Endothelial cell of umbilical vein (primary cell): ENCODE measurements at regions not wholly inside any gene's neighbourhood (a gene's known extent, or its start where the extent isn't known, plus 50 kb on each side); places are given as distances from the start of the nearest gene placed in this dataset.

Experiments
- BruUV-seq: library from RNA; stranded (reverse); fragments of 400-500 nt; replicated peaks from 2 replicates; lab custom pipeline; 2021; lab: Mats Ljungman, UMichigan
- CTCF ChIA-PET: fragments of 300-600, 350-600 bp; sonication (Branson Sonifier 250); formaldehyde crosslinking; loops from one replicate; lab custom pipeline; 2021; ENCODE audit warnings: antibody characterized with exemption, inconsistent platforms; lab: Charles Lee
- POLR2A ChIA-PET: fragments of 300-600, 350-600 bp; sonication (Branson Sonifier 250); formaldehyde crosslinking; loops from one replicate; lab custom pipeline; 2021; ENCODE audit warnings: antibody characterized with exemption, inconsistent platforms; lab: Charles Lee
- DNase-seq: peaks from one replicate; pipeline ENCODE4 v3.0.0-alpha.2; 2011; ENCODE audit warnings: low read depth, low spot score
- FAIRE-seq: peaks from 2 replicates; lab custom pipeline; 2011; peaks lifted over from hg19 to GRCh38; lab: Jason Lieb, UNC
- H2AFZ ChIP-seq: 2 replicates; pipeline ENCODE4 v1.6.0; 2012; ENCODE audit warnings: low read depth, low read length, control low read depth, inconsistent platforms
- H3K27ac ChIP-seq: 2 replicates; pipeline ENCODE4 v1.5.1; 2011; ENCODE audit warnings: low read depth, mild to moderate bottlenecking, control low read depth, low read length, moderate library complexity; ENCODE audit not compliant: insufficient read depth
- H3K27me3 ChIP-seq, 2 experiments: 2 replicates each; pipeline versions ENCODE4 v1.6.0 to v1.6.1; 2011; ENCODE audit warnings: low read length in 2 of 2, mixed read lengths in 1 of 2; ENCODE audit not compliant: control insufficient read depth in 2 of 2, insufficient read depth in 2 of 2
- H3K36me3 ChIP-seq, 2 experiments: 2 replicates in 1 of 2; 3 replicates in 1 of 2; pipeline ENCODE4 v1.5.1; 2011; ENCODE audit warnings: low read length in 2 of 2, mild to moderate bottlenecking in 1 of 2, moderate library complexity in 1 of 2; ENCODE audit not compliant: control insufficient read depth in 2 of 2, insufficient read depth in 2 of 2; ENCODE audit errors: extremely low read depth in 1 of 2
- H3K4me1 ChIP-seq: 3 replicates; pipeline ENCODE4 v1.5.1; 2011; ENCODE audit warnings: mild to moderate bottlenecking, low read length; ENCODE audit not compliant: control insufficient read depth, insufficient read depth; ENCODE audit errors: extremely low read depth
- H3K4me2 ChIP-seq: 2 replicates; pipeline ENCODE4 v1.6.1; 2011; ENCODE audit warnings: low read length, control low read depth, mixed read lengths; ENCODE audit not compliant: insufficient read depth
- H3K4me3 ChIP-seq, 3 experiments: fragments of 200-600 bp in 1 of 3; sonication (generic), shearing (Covaris generic) in 1 of 3; replicated peaks in 1 of 3; 2 replicates each; pipeline ENCODE4 v1.5.1; 2011 to 2016; ENCODE audit warnings: control low read depth in 3 of 3, low read length in 3 of 3, mild to moderate bottlenecking in 2 of 3, inconsistent platforms in 1 of 3, low read depth in 1 of 3, moderate library complexity in 1 of 3; ENCODE audit not compliant: insufficient read depth in 1 of 3
- H3K79me2 ChIP-seq: 2 replicates; pipeline ENCODE4 v1.6.0; 2012; ENCODE audit warnings: low read length, inconsistent platforms; ENCODE audit not compliant: control insufficient read depth, insufficient read depth
- H3K9ac ChIP-seq: replicated peaks from 2 replicates; pipeline ENCODE3; 2011; ENCODE audit warnings: low read length, control low read depth; ENCODE audit not compliant: insufficient read depth; ENCODE audit errors: extremely low read depth
- H3K9me1 ChIP-seq: replicated peaks from 3 replicates; pipeline ENCODE4 v1.6.0; 2011; ENCODE audit warnings: mild to moderate bottlenecking, low read length; ENCODE audit not compliant: control insufficient read depth, insufficient read depth; ENCODE audit errors: extremely low read depth
- H3K9me3 ChIP-seq: replicated peaks from 2 replicates; pipeline ENCODE4 v1.5.1; 2012; ENCODE audit warnings: low read length, inconsistent platforms; ENCODE audit not compliant: control insufficient read depth, insufficient read depth
- H4K20me1 ChIP-seq: replicated peaks from 2 replicates; pipeline ENCODE3; 2011; ENCODE audit warnings: mild to moderate bottlenecking, low read length; ENCODE audit not compliant: control insufficient read depth, insufficient read depth; ENCODE audit errors: extremely low read depth
- CTCF ChIP-seq, 2 donors: IDR thresholded peaks; 1 replicate in 1 of 2; 2 replicates in 1 of 2; pipeline ENCODE4 v1.5.1; 2011; ENCODE audit warnings: low read length in 2 of 2, mild to moderate bottlenecking in 2 of 2, moderate library complexity in 2 of 2, control low read depth in 1 of 2, inconsistent platforms in 1 of 2, low read depth in 1 of 2; ENCODE audit not compliant: insufficient read depth in 1 of 2; ENCODE audit errors: extremely low read depth in 1 of 2
- EZH2 ChIP-seq: IDR thresholded peaks from 2 replicates; pipeline ENCODE4 v1.6.1; 2012; ENCODE audit warnings: borderline replicate concordance, low read depth, mild to moderate bottlenecking, moderate library complexity, low read length, inconsistent platforms; ENCODE audit not compliant: severe bottlenecking
- FOS ChIP-seq: IDR thresholded peaks from 2 replicates; pipeline ENCODE4 v1.6.1; 2011; ENCODE audit warnings: mild to moderate bottlenecking, low read length, moderate library complexity, borderline replicate concordance; ENCODE audit not compliant: insufficient read depth
- MAX ChIP-seq: IDR thresholded peaks from 2 replicates; pipeline ENCODE4 v1.6.1; 2011; ENCODE audit not compliant: insufficient read depth, insufficient read length
- MYC ChIP-seq: IDR thresholded peaks from one replicate; pipeline ENCODE4 v1.6.1; 2011; ENCODE audit warnings: mild to moderate bottlenecking, low read depth, low read length
- POLR2A ChIP-seq: IDR thresholded peaks from 2 replicates; pipeline ENCODE4 v1.6.1; 2012; ENCODE audit warnings: low read depth, mild to moderate bottlenecking, control low read depth, low read length
- POLR2AphosphoS5 ChIP-seq: IDR thresholded peaks from 2 replicates; pipeline ENCODE4 v1.6.1; 2012; ENCODE audit warnings: low read depth, mild to moderate bottlenecking, control low read depth, low read length, moderate library complexity; ENCODE audit not compliant: insufficient read depth
- dilution Hi-C: fragments of 300-500 bp; cut with MboI; formaldehyde crosslinking; loops from one replicate; pipeline ENCODE4 v1.15.0; 2019; ENCODE audit warnings: low sequenced_read_pairs; ENCODE audit not compliant: extremely low pct_ligation_motif_present
- intact Hi-C: fragments of 100-400 bp; cut with micrococcal nuclease; formaldehyde crosslinking; loops from one replicate; pipeline ENCODE4 v1.10.0; 2022

GRCh38 chr9:89668866-89669246 lies 64.0 kb downstream of the GADD45G start:
- Histone ChIP-seq H3K27ac (no peak overlapping the region), H3K4me2 (no peak overlapping the region), H3K9me1 (no peaks in the 10 kb centered on the region), H3K9me3 (no peaks in the 10 kb centered on the region), H3K4me3 (no peak overlapping the region), H4K20me1 (no peaks in the 10 kb centered on the region), H2AFZ (no peak overlapping the region), H3K36me3 (no peaks in the 10 kb centered on the region), H3K9ac (no peak overlapping the region), H3K4me1 (no peaks in the 10 kb centered on the region), H3K79me2 (no peaks in the 10 kb centered on the region), H3K27me3 (no peaks in the 10 kb centered on the region)
- POLR2A ChIA-PET, result no interaction called here
- dilution Hi-C loops (no loop called here), intact Hi-C loops (no loop called here)
- FAIRE-seq, result no peak
- CTCF ChIA-PET, result no interaction called here
- BruUV-seq, result no TSS peak
- TF ChIP-seq MYC (no peak), MAX (no peak), POLR2AphosphoS5 (no peak), EZH2 (no peak), FOS (no peak), CTCF (IDR thresholded peaks at IDR 0.05; ENCODE audit: extremely low read depth in 1 of 2, insufficient read depth in 1 of 2, low read depth in 1 of 2, low read length in 2 of 2) (no peak), POLR2A (no peak)
- DNase-seq, result no peak
